ENCODE measurements at regions not wholly inside any gene's neighbourhood (a gene's known extent, or its start where the extent isn't known, plus 50 kb on each side); places are given as distances from the start of the nearest gene placed in this dataset.

GRCh38 chr10:108031505-108031904, 867.0 kb upstream of the SORCS1 start:
- TF ChIP-seq CTCF (conservative IDR thresholded peaks at IDR 0.05 in 1 of 2, IDR thresholded peaks at IDR 0.05 in 1 of 2; ENCODE audit: low read depth in 1 of 2, low read length in 2 of 2): no peak
- TF ChIP-seq EZH2 (IDR thresholded peaks at IDR 0.05; ENCODE audit: low read length, missing control alignments): no peak

Measured in fibroblast of lung (primary cell).